ENCODE measurements at regions not wholly inside any gene's neighbourhood (a gene's known extent, or its start where the extent isn't known, plus 50 kb on each side); places are given as distances from the start of the nearest gene placed in this dataset.

- no peak for TF ChIP-seq MYC (IDR thresholded peaks at IDR 0.05; ENCODE audit: low read depth, low read length)
- no peak for TF ChIP-seq CTCF (IDR thresholded peaks at IDR 0.05; ENCODE audit: low read depth, low read length)
- no peak for TF ChIP-seq MAX (IDR thresholded peaks at IDR 0.05; ENCODE audit: low read depth, low read length)
- TF ChIP-seq POLR2A (IDR thresholded peaks at IDR 0.05; ENCODE audit: extremely low read depth, insufficient read length) = no peak
- H3K4me3 ChIP-seq (ENCODE audit: low read depth, low read length) = no peak overlapping the region
- no peak for DNase-seq (ENCODE audit: low read depth)
These were observed 278.3 kb downstream of the NR2F1-AS1 start for GRCh38 chr5:93302711-93303110.

GRCh38 chr5:93300945-93301344 lies 280.1 kb downstream of the NR2F1-AS1 start:
- TF ChIP-seq MAX (IDR thresholded peaks at IDR 0.05; ENCODE audit: low read depth, low read length) (no peak), CTCF (IDR thresholded peaks at IDR 0.05; ENCODE audit: low read depth, low read length) (no peak), MYC (IDR thresholded peaks at IDR 0.05; ENCODE audit: low read depth, low read length) (no peak), POLR2A (IDR thresholded peaks at IDR 0.05; ENCODE audit: extremely low read depth, insufficient read length) (no peak)
- DNase-seq (ENCODE audit: low read depth) = no peak
- H3K4me3 ChIP-seq (ENCODE audit: low read depth, low read length) = no peak overlapping the region

- TF ChIP-seq POLR2A (IDR thresholded peaks at IDR 0.05; ENCODE audit: extremely low read depth, insufficient read length) (no peak), MAX (IDR thresholded peaks at IDR 0.05; ENCODE audit: low read depth, low read length) (no peak)
- no peak overlapping the region for H3K4me3 ChIP-seq (ENCODE audit: low read depth, low read length)
- no peak for DNase-seq (ENCODE audit: low read depth)
These were observed 280.6 kb downstream of the NR2F1-AS1 start for GRCh38 chr5:93300309-93300923.

- no peak for TF ChIP-seq CTCF (IDR thresholded peaks at IDR 0.05; ENCODE audit: low read depth, low read length)
- no peak for TF ChIP-seq POLR2A (IDR thresholded peaks at IDR 0.05; ENCODE audit: extremely low read depth, insufficient read length)
- TF ChIP-seq MAX (IDR thresholded peaks at IDR 0.05; ENCODE audit: low read depth, low read length) = no peak
- no peak for TF ChIP-seq MYC (IDR thresholded peaks at IDR 0.05; ENCODE audit: low read depth, low read length)
- DNase-seq (ENCODE audit: low read depth) = no peak
- no peak overlapping the region for H3K4me3 ChIP-seq (ENCODE audit: low read depth, low read length)
These were observed 281.2 kb downstream of the NR2F1-AS1 start for GRCh38 chr5:93299681-93300308.

GRCh38 chr5:93297116-93297515 lies 283.9 kb downstream of the NR2F1-AS1 start:
- no peak for DNase-seq (ENCODE audit: low read depth)
- TF ChIP-seq POLR2A (IDR thresholded peaks at IDR 0.05; ENCODE audit: extremely low read depth, insufficient read length) = no peak
- no peak for TF ChIP-seq MYC (IDR thresholded peaks at IDR 0.05; ENCODE audit: low read depth, low read length)
- no peak for TF ChIP-seq MAX (IDR thresholded peaks at IDR 0.05; ENCODE audit: low read depth, low read length)
- no peak for TF ChIP-seq CTCF (IDR thresholded peaks at IDR 0.05; ENCODE audit: low read depth, low read length)
- H3K4me3 ChIP-seq (ENCODE audit: low read depth, low read length) = no peak overlapping the region

GRCh38 chr5:93296338-93296737 lies 284.7 kb downstream of the NR2F1-AS1 start:
- TF ChIP-seq POLR2A (IDR thresholded peaks at IDR 0.05; ENCODE audit: extremely low read depth, insufficient read length) (no peak), MYC (IDR thresholded peaks at IDR 0.05; ENCODE audit: low read depth, low read length) (no peak), MAX (IDR thresholded peaks at IDR 0.05; ENCODE audit: low read depth, low read length) (no peak), CTCF (IDR thresholded peaks at IDR 0.05; ENCODE audit: low read depth, low read length) (no peak)
- H3K4me3 ChIP-seq (ENCODE audit: low read depth, low read length) = no peak overlapping the region
- no peak for DNase-seq (ENCODE audit: low read depth)

Data from NB4 (cell line).